CD4-positive, alpha-beta T cell treated with Interleukin-21 for 1 hour (primary cell): ENCODE measurements at regions not wholly inside any gene's neighbourhood (a gene's known extent, or its start where the extent isn't known, plus 50 kb on each side); places are given as distances from the start of the nearest gene placed in this dataset.
A peak's percentile ranks its signal among the peaks of the same experiment; 100 is the strongest.
"Not testable (repeated sequence)": the region's sequence is repeated elsewhere in the genome, so short reads cannot be mapped to it uniquely, and the experiment has no call there.

Experiments
- DNase-seq: peaks from one replicate; pipeline ENCODE4 v3.0.0-alpha.2; 2020

DNA sequence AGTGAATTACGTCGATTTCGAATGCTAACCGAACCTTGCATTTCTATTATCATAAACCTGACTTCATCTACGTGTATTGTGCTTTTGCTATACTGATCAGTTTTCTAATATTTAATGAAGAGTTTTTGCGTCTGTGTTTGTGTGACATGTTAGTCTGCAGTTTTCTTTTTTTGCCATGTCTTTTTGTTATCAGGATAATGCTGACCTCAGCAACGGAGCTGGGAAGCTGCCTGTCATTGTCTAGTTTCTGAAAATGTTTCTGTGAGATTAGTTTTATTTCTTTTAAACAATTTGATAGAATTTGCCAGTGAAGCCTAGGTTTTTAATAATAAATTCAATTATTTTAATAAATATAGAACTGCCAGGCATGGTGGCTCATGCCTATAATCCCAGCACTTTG lies 139.3 kb downstream of the LAT start:
- DNase-seq = not testable (repeated sequence)

DNA sequence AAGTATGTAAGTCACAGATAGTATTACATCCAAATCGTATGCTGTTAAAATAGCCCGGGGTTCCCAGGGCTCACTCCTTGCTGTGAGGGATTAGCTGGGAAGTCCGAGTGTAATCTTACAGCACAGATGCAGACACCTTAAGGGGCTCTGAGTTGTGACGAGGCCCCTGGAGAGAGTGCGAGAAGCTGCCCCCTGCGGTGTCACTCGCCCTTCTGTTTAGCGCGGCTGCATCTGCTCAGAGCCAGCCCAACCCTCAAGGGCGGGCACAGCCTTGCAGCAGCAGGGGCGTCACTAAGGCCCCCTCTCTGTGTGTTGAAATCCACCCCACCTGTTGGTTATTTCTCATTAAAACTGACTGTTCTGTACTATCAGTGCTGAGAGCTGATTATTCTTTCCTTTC lies 135.8 kb downstream of the LAT start:
- not testable (repeated sequence) for DNase-seq

DNA sequence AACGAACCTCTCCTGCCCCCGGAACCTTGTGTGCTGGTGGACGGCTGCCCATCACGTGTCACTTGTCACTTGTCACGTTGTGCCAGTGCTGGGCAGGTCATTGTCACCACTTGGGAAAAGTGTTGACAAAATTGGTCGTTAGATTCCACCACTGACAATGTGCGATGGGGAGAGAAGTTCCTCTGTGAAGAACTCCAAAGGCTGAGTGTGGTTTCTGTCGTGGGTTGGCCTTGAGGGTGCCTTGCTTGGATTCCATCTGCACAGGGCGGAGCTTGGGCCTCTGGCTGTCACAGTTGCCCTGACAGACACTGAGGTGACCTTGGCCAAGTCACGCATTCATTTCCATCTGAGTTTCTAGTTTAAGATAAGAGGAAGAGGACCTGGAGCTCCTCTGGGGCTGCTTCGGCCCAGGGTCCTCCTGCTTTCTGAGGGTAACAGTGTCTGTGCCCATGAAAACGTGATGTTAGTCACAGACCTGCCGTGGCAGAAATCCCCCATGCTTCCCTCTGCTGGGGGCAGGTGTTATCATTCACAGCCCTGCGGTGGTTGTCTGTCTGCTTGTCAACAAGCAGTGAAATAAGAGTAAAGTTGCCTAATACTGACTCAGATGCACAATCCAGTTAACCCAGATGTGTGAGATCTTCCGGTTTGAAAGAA lies 133.6 kb downstream of the LAT start:
- peak; percentile 24 for DNase-seq

DNA sequence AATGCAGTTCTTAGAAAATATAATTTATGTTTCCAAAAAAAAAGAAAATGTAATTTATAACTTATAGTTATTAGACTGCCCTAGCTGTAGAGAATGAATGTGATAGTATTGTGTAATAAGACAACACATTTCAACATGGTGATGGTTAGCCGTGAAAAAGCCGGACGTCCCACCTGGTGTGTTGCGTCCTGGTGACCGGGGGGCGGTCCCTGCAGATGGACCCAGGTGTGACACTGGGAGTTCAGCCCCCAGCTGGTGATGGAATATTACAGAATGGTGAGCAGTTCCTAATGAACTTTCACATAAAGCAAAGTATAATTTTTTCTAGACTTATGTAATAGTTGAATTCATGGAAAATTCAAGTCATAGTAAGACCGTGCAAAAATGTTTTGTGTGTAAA lies 132.8 kb downstream of the LAT start:
- no peak for DNase-seq

DNA sequence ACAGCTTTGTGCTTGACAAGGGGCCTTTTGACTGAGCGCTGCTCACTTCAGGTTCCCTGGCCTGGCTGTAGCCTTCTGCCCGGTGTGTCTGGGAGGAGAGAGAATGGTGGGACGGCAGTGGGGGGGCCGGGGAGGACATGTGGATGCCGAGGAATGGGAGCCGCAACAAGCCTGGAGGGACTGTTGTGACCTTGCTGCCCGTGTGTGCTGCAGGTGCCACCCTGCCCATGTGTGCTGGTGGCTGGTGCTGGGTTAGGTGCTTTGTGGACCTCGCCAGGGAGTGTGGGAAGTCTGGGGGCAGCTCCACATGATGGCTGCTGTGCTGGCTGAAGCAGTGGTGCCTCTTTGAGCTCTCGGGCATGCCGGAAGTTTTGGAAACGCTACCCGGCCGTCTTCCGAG lies 132.1 kb downstream of the LAT start:
- DNase-seq = no peak

DNA sequence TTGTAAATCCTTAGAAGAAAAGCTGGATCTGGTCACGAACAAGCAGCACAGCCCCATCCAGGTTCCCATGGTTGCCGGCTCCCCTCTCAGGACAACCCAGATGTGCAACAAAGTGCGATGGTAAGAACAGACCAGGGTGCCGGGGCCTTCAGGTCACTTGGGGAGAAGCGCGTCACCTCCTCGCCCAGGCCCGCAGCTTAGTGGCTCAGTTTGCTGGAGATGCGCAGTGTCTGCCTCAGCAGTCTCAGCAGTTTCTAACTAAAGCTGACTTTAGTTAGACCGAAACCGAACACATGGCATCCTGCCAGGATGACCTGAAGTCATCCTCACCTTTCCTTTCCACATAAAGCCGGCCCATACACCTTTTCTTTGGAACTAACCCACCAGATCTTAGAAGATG lies 131.4 kb downstream of the LAT start:
- DNase-seq = not testable (repeated sequence)

DNA sequence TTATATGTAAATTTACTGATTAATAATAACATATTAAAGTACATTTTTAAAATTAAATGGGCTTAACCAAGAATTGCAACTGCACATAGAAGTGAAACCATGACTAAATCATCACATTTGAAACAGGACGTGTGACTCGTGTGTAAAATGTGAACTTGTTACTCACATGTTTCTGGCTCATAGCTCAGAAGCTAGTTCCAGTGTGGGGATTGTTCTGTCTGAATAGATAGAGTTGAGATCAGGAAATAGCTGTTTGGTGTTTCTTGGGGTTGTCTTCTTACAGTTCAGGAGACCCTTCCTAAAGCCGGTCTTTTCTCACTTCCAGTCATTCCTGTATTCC lies 130.9 kb downstream of the LAT start:
- DNase-seq = peak; percentile 19

DNA sequence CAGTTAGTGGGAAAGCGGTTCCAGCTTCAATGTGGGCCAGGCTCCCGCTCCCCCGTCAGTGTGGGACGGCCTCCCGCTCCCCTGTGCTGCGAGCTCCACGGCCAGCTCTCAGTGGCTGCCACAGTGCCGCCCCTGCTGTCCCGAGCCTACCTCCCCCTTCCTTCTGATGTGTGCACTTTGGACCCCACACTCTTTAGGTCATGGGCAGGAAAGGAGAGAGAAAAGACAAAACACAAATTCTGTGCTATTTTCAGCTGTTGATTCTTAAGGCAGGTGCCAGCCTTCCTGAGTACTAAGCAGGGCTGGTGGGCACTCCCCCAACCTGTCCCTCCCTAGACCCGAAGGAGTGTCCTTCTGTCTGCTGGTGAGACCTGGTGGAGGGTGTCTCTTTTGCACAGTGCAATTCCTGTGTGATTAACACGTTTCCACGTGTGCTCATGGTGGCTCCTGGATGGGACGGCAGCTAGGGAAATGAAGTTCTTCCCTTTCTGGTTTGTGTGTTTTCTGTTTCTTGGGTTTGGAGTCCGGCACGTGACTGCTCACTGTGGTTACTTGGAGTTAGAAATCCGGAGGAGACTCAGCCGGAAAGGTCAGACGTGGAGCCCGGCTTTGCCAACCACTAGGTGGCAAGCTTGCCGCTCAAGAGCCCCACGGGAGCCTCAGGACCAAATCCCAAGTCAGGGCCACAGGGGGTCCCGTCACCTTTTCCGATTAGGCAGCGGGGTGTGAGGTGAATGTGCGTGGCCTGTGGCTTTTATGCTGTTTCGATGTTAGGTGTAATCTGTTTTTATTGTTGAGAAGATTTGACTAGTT lies 130.3 kb downstream of the LAT start:
- peak; percentile 36 for DNase-seq

DNA sequence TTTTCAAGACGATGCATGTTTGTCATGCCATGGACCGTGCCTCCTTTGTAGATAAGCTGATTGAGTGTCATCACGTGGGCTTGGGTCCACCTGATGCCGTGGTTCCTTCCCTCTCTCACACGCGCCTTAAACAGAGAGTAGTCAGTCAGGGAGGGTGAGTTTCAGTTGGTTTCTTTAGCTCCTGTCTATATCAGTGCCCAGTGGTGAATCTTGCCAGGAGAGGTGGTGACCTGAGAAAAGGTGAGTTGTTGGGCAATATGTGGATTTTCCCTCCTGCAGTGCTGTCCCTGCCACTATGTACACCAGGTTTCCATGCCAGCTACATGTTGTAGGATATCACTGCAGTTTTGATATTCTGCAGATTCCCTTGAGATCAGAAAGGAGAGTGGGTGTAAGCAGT lies 129.7 kb downstream of the LAT start:
- no peak for DNase-seq

DNA sequence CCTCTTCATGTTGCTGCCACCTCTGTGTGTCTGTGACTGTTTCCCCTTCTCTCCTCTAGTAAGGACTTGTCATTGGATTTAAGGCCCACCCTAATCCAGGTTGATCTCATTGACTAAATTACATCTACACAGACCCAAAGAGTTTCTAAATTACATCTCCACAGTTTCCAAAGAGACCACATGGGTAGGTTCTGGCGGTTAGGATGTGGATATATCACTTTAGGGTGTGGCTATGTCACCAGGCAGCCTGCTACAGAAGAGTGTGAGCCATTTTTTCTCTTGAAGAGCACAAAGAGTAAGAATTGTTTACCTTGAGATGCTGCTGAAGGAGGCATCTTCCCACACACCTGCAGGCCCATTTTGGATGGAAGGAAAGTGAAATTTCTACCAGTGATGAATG lies 128.6 kb downstream of the LAT start:
- peak; percentile 23 for DNase-seq

DNA sequence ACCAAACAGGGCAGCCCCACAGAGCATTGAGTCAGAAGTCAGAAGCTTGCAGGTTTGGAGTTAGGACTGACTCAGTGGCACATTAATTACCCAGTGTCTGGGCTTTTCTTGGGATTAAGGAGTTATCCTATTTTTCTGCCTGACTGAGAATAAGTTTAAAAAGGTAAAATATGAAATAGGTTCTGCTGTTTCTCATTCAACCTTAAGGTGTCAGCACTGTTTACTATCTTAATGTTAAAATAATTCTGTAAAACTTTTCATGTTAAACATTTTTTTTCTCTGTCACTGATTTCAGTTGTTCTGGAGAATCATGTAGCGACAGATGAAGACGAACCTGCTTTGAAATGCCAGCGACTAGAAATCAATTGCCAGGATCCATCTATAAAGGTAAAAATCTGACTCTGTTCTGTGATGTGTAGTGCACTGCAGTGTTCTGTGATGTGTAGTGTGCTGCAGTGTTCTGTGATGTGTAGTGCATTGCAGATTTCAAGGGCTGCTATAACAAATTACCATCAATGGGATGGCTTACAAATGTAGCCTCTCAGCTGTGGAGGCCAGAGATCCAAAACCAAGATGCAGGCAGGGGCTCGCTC lies 128.0 kb downstream of the LAT start:
- DNase-seq = no peak

DNA sequence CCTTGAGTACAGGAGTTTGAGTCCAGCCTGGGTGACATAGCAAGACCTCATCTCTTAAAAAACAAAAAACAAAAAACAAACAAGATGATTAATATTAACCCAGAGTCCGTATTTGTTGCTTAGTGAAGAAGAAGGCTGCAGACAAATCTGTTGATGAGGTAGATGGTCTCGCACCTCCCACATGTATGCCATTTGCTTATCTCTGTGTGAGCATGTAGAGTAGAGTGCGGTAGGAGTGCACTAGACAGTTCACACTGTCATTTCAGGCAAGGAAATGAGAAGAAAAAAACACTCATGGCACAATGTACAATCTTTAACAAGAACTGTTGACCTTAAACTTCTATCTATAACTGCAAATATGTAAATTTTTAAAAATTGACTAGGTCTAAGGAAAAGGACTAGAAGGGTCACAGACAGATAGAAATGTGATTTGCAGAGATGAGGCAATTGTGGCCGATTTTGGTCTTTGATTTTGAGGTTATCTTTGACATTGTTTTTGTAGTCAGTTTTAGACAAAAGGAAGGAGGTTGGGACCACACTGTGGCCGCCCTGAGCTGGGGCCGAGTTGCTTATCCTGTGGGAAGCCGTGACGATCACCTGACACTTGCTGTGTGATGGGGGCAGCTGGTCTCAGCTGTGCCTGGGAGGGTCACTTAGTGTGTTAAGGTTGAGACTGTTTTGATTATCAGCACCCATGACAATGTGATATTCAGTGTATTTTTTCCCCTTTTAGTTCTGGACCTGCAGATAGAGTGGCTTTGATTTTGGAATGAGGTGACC lies 127.2 kb downstream of the LAT start:
- DNase-seq = peak; percentile 31

DNA sequence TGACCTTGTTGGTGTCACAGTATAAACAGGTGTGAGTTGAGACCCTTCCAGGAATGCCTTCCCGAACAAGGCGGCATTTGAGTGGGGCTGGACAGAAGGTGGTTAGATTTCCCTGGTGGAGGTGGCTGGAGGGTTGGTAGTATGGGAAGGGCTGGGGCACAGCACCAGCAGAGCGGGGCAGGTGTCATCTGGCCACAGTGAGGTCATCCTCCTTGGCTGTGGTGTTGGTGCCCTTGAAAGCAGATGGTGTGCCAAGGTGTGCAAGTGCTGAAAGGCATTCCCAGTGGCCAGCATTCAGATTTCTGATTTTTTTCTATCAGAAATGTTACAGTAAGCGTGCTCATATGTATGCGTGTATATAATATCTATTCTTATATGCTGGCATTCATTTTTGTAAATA lies 126.6 kb downstream of the LAT start:
- no peak for DNase-seq

DNA sequence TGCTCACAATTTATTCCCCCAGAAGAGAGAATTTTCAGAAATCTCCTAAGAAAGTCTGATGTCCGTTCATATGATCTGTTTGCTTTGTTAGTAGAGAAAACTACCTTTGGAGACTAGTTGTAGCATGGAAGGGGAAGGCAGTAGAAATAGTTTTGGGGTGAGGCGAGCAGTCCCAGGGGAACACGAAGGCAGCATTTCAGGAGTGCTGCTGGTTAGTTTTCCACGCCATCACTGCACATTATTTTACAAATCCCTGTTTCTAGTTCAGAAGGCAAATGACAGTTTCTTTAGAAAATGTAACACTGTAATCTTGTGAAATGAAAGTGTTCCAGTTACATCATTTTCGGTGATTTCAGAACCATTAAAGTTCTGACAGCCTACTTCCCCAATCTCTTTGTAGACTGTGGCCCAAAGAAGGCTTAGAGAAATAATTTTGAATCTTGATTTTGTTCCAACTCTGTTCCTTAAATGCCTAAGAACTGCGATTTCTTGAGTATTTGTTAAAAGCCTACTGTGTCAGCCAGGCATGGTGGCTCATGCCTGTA lies 123.8 kb downstream of the LAT start:
- DNase-seq = not testable (repeated sequence)

DNA sequence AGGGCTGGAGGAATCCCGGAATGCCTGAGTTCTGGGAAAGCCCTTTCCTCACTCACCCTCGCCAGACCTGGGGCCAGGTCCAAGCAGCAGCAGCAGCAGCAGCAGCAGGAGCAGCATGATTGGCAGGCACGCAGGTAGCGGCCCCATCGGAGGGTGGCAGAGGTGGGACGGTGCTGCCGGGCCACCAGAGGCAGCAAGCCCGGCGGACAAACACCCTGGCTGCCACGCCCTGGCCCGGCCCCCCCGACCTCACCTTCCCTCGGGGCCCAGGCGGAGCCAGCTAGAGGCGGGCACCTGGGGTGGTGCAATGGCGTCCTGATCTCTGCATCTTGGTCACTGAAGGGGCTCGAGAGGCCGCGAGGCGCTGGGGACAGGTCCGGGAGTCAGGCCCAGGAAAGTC lies 122.4 kb downstream of the LAT start:
- DNase-seq = no peak

DNA sequence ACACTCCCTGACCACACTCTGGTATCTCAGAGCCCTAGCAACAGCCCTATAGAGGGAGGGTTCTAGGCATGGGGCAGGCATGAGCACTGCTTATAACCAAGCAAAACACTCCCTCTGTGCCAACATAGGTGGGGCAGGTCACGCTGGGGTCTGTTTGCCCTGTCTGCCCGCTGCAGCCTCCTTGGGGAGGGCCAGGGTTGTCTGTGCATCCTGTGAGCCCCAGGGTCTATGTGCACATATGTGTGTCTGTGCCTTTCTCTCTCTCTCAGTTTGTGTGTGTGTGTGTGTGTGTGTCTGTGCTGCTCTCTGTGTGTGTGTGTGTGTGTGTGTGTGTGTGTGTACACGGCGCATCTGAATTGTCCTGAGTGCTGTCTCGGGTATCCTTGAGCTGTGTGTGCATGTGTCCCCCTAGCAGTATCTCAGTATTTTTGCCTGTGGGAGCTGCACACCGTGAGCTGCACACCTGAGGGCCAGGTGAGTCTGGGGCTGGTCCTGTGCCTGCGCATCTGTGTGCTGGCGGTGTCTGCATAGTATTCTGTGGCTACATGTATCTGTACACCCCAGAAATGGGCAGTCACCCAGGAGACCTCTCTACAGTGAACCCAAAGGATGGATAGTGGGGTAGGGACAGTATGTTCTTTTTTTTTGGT lies 121.5 kb downstream of the LAT start:
- not testable (repeated sequence) for DNase-seq

DNA sequence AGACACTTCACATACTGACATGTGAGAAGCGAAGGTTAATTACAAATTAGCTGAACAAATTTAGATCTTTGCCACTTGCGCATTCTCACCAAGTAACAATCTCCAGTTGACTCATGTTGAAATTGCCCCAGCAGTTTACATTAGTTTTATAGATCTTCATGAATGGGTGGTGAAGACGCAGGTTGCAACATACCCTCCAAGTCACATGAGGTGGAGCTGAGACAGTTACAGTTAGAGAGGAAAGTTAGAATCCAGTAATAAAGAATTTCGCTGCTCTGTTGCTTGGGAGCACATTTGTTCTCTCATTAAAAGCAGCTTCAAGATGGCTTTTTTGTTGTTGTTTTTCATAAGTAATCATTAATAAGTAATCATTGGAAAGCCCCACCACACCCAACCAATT lies 119.7 kb downstream of the LAT start:
- DNase-seq = not testable (repeated sequence)

DNA sequence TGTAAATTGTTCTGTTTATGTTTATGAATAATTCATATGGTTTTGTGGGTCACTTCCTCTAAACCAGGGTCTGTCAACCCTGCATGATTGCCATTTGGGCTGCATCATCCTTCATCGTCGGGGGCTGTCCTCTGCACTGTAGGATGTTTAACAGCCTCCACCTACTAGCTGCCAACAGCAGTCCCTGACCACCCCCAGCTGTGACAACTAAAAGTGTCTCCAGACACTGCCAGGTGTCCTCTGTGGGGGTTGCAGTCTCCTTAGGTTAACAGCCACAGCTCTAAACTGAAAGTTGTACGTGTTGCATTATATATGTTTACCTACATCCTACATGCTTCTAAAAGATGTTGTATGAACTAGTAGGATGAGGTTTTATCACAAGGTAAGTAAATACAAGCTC lies 113.1 kb downstream of the LAT start:
- DNase-seq = not testable (repeated sequence)

DNA sequence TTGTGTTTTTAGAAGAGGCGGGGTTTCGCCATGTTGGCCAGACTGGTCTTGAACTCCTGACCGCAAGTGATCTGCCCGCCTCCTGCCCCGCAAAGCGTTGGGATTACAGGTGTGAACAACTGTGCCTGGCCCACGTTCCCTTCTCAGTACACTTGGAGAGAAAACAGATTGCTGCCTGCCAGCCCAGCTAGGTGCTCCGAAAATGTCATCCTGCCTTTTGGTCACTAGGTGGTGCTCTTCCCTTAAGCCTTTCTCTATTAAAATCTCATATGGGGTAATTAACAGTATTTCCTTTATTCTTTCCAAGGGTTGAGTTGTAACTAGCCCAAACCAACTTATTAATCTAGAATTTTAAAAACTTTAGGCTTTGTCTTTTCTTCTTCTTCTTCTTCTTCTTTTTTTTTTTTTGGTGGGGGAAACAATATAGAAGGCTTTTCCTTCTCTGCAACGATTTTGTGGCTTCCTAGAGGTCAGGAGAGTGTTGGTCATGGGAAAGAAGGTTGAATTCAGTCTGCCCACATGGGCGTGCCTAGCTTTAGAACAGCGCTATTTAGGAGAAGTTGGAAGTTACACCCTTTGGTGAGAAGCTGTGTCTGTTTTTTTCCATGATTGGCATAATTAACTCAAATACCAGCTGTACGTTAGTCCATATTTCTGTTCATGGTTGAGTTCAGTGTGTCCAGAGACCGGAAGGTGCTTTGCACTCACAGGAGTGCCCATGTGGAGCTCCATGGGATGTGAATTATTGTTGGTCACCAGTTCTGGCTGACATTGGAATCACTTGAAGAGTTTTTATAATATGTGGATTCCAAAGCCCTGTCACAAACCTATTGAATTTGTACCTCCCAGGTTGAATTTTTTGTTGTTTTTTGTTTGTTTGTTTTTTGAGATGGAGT lies 110.1 kb downstream of the LAT start:
- DNase-seq = not testable (repeated sequence)

DNA sequence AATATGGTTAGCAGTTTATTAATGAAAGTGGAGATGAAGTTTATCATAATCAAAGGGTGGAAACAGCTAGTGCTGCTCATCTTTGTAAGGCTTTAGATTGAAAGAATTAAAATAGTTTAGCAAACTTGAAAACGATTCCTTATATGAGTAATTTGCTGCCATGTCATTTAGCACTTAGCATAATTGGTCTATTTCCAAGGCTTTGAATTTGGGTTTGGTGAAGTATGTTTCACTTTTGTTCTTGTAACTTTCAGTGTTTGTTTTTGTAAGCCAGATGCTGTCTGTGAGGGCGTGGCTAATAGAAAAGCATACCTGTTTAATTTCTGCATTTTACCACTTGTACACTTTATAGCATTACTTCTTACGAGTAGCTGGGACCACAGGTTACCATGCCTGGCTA lies 109.5 kb downstream of the LAT start:
- DNase-seq = peak; percentile 28

DNA sequence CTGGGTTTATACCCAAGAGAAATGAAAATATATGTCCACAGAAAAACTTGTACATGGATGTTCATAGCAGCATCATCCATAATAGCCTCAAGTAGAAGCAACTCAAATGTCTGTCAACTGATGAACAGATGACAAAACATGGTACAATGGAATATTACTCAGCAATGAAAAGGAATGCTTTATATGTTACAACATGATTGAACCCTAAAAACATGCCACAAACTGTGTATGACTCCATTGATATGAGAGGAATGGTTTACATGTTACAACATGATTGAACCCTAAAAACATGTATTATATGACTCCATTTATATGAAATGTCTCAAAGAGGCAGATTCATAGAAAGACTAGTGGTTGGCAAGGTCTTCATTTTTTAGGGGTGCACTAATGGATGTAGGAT lies 104.8 kb downstream of the LAT start:
- not testable (repeated sequence) for DNase-seq

DNA sequence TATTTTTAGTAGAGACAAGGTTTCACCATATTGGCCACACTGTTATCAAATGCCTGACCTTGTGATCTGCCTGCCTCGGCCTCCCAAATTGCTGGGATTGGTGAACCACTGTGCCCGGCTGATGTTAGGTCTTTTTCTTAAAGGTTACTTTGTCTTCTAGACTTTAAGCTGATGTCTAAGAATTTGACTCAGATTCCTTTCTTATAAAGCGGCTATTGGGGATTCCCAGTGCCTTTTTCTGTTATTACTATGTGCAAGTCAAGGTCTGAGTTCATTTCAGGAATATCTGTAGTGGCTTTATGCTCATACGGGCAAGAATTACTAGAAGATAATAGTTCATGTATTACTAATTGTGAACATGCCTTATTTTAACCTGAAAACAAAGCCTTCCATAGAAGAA lies 102.8 kb downstream of the LAT start:
- DNase-seq = not testable (repeated sequence)
